GM18870 (cell line): ENCODE measurements at regions not wholly inside any gene's neighbourhood (a gene's known extent, or its start where the extent isn't known, plus 50 kb on each side); places are given as distances from the start of the nearest gene placed in this dataset.
A peak's percentile ranks its signal among the peaks of the same experiment; 100 is the strongest.

ENCODE experiments used
- ATAC-seq: cut with Tn5 transposase; IDR thresholded peaks from one replicate; pipeline ENCODE4 v1.9.1; 2021; ENCODE audit warnings: moderate library complexity; ENCODE audit not compliant: unreplicated experiment

GRCh38 chr9:82600536-82601292, 462.2 kb downstream of the RASEF start:
- no peak for ATAC-seq

GRCh38 chr9:82601293-82601771, 461.6 kb downstream of the RASEF start:
- ATAC-seq = no peak

GRCh38 chr9:82604947-82605656, 457.8 kb downstream of the RASEF start:
- ATAC-seq = no peak

- ATAC-seq = no peak
Measured at GRCh38 chr9:82605657-82606031, 457.3 kb downstream of the RASEF start.

- no peak for ATAC-seq
Measured at GRCh38 chr9:82606071-82606470, 456.9 kb downstream of the RASEF start.

GRCh38 chr9:82606492-82607382, 456.2 kb downstream of the RASEF start:
- ATAC-seq = peak; percentile 70

GRCh38 chr9:82608487-82608886, 454.5 kb downstream of the RASEF start:
- ATAC-seq = no peak

GRCh38 chr9:82612942-82613341, 450.0 kb downstream of the RASEF start:
- no peak for ATAC-seq

- ATAC-seq = no peak
Measured at GRCh38 chr9:82613498-82613897, 449.4 kb downstream of the RASEF start.

GRCh38 chr9:82616545-82616944, 446.4 kb downstream of the RASEF start:
- no peak for ATAC-seq

- no peak for ATAC-seq
Measured at GRCh38 chr9:82621447-82621846, 441.5 kb downstream of the RASEF start.

- no peak for ATAC-seq
Measured at GRCh38 chr9:82637368-82637767, 425.6 kb downstream of the RASEF start.

- ATAC-seq = no peak
Measured at GRCh38 chr9:82645600-82645999, 417.3 kb downstream of the RASEF start.

- ATAC-seq = no peak
Measured at GRCh38 chr9:82650368-82650767, 412.6 kb downstream of the RASEF start.

GRCh38 chr9:82651474-82651873, 411.5 kb downstream of the RASEF start:
- no peak for ATAC-seq

- no peak for ATAC-seq
Measured at GRCh38 chr9:82665324-82665723, 397.6 kb downstream of the RASEF start.

GRCh38 chr9:82668689-82669199, 394.2 kb downstream of the RASEF start:
- ATAC-seq = no peak

GRCh38 chr9:82670000-82670399, 392.9 kb downstream of the RASEF start:
- no peak for ATAC-seq

- no peak for ATAC-seq
Measured at GRCh38 chr9:82670726-82671125, 392.2 kb downstream of the RASEF start.

GRCh38 chr9:82673201-82673600, 389.7 kb downstream of the RASEF start:
- ATAC-seq = no peak

- no peak for ATAC-seq
Measured at GRCh38 chr9:82673919-82674318, 389.0 kb downstream of the RASEF start.
